Islet of Langerhans (tissue), 1 donor: ENCODE measurements at regions not wholly inside any gene's neighbourhood (a gene's known extent, or its start where the extent isn't known, plus 50 kb on each side); places are given as distances from the start of the nearest gene placed in this dataset.
"Not testable (repeated sequence)": the region's sequence is repeated elsewhere in the genome, so short reads cannot be mapped to it uniquely, and the experiment has no call there.

Source experiments
- FAIRE-seq: peaks from one replicate; lab custom pipeline; 2011; peaks lifted over from hg19 to GRCh38; lab: Jason Lieb, UNC

- FAIRE-seq, result no peak
Measured at GRCh38 chr5:50898966-50899365, 232.5 kb downstream of the PARP8 start.

GRCh38 chr5:50900952-50901510 is 234.6 kb downstream of the PARP8 start:
- no peak for FAIRE-seq

- no peak for FAIRE-seq
Measured at GRCh38 chr5:50903651-50904050, 237.2 kb downstream of the PARP8 start.

- FAIRE-seq, result no peak
Measured at GRCh38 chr5:50905996-50906570, 239.6 kb downstream of the PARP8 start.

GRCh38 chr5:50920160-50920559 is 253.7 kb downstream of the PARP8 start:
- not testable (repeated sequence) for FAIRE-seq

- FAIRE-seq, result no peak
Measured at GRCh38 chr5:50921366-50922133, 255.1 kb downstream of the PARP8 start.

- FAIRE-seq, result not testable (repeated sequence)
Measured at GRCh38 chr5:50922134-50922941, 255.9 kb downstream of the PARP8 start.

- no peak for FAIRE-seq
Measured at GRCh38 chr5:50922942-50923767, 256.7 kb downstream of the PARP8 start.

- no peak for FAIRE-seq
Measured at GRCh38 chr5:50923768-50924494, 257.5 kb downstream of the PARP8 start.

GRCh38 chr5:50927953-50928352 is 261.5 kb downstream of the PARP8 start:
- no peak for FAIRE-seq

GRCh38 chr5:50929174-50929573 is 262.7 kb downstream of the PARP8 start:
- FAIRE-seq, result no peak

GRCh38 chr5:50934343-50934742 is 267.9 kb downstream of the PARP8 start:
- no peak for FAIRE-seq

GRCh38 chr5:50945139-50945538 is 278.7 kb downstream of the PARP8 start:
- FAIRE-seq, result no peak

GRCh38 chr5:50947906-50948683 is 281.7 kb downstream of the PARP8 start:
- no peak for FAIRE-seq

GRCh38 chr5:50953290-50953689 is 286.9 kb downstream of the PARP8 start:
- no peak for FAIRE-seq

GRCh38 chr5:50958852-50959457 is 292.5 kb downstream of the PARP8 start:
- FAIRE-seq, result peak; percentile 99

- FAIRE-seq, result peak; percentile 79
Measured at GRCh38 chr5:50962934-50963872, 296.8 kb downstream of the PARP8 start.

GRCh38 chr5:50963971-50964745 is 297.7 kb downstream of the PARP8 start:
- FAIRE-seq, result no peak
